ENCODE measurements at regions not wholly inside any gene's neighbourhood (a gene's known extent, or its start where the extent isn't known, plus 50 kb on each side); places are given as distances from the start of the nearest gene placed in this dataset.

- peaks cover 0 to 6% (median 0%) of the 10 kb centered on the region in 5 donors for H3K27me3 Mint-ChIP-seq
- H3K36me3 Mint-ChIP-seq, result no peaks in the 10 kb centered on the region
- H3K9me3 Mint-ChIP-seq, result no peaks in the 10 kb centered on the region
- Histone ChIP-seq H3K4me1 (ENCODE audit: control insufficient read depth in 2 of 2, insufficient read depth in 2 of 2, low read length in 2 of 2) (no peaks in the 10 kb centered on the region), H3K9me3 (ENCODE audit: control insufficient read depth in 2 of 3, low read length in 3 of 3) (no peaks in the 10 kb centered on the region), H3K4me3 (ENCODE audit: low read length) (no peak overlapping the region), H3K27ac (ENCODE audit: low read depth, low read length) (no peak overlapping the region), H3K27me3 (ENCODE audit: control insufficient read depth in 2 of 2, insufficient read depth in 2 of 2, low read length in 2 of 2) (no peaks in the 10 kb centered on the region), H3K36me3 (ENCODE audit: control insufficient read depth in 2 of 3, insufficient read depth in 3 of 3, low read length in 3 of 3) (no peaks in the 10 kb centered on the region)
- no peaks in the 10 kb centered on the region for H3K4me1 Mint-ChIP-seq
- ChIA-PET CTCF (interaction anchor here (0.6 to 0.8 kb wide), 3 partner anchors 202 to 522 kb away, joined by 3 to 4 read pairs (median 3); partner anchors contain the start of gene MYCN), POLR2A (no interaction called here)
- H3K4me3 Mint-ChIP-seq, result no peak overlapping the region
- DNase-seq (peak in 6 of 9 donors; percentile 16 to 70 (median 56)), ATAC-seq (peak; percentile 42)
- intact Hi-C loops (cut with micrococcal nuclease), result loop anchor here in 1 of 2 donors (2.0 kb wide), 1 partner anchor 202 kb away; the partner anchor contains the start of gene MYCN
- H3K27ac Mint-ChIP-seq, result no peak overlapping the region
Observed at GRCh38 chr2:16142383-16143361, 202.3 kb downstream of the MYCN start.

GRCh38 chr2:16141641-16141921 is 201.2 kb downstream of the MYCN start:
- no peak overlapping the region for H3K4me3 Mint-ChIP-seq

GRCh38 chr2:16140771-16141640 is 200.7 kb downstream of the MYCN start:
- intact Hi-C loops (cut with micrococcal nuclease), result no loop called here
- ChIA-PET CTCF (no interaction called here), POLR2A (interaction anchor here (0.5 kb wide), 1 partner anchor 31 kb away, joined by 3 read pairs; no protein-coding TSS in a partner anchor)
- peak; percentile 31 for ATAC-seq
- H3K27me3 ChIP-seq (ENCODE audit: control insufficient read depth in 2 of 2, insufficient read depth in 2 of 2, low read length in 2 of 2), result no peaks in the 10 kb centered on the region
- H3K27ac Mint-ChIP-seq, result no peak overlapping the region
- H3K27ac ChIP-seq (ENCODE audit: low read depth, low read length), result no peak overlapping the region
- H3K9me3 Mint-ChIP-seq, result peaks cover 0 to 5% (median 0%) of the 10 kb centered on the region in 11 donors
- H3K4me3 ChIP-seq (ENCODE audit: low read length), result no peak overlapping the region
- no peaks in the 10 kb centered on the region for H3K4me1 Mint-ChIP-seq
- H3K9me3 ChIP-seq (ENCODE audit: control insufficient read depth in 2 of 3, low read length in 3 of 3), result no peaks in the 10 kb centered on the region
- H3K4me1 ChIP-seq (ENCODE audit: control insufficient read depth in 2 of 2, insufficient read depth in 2 of 2, low read length in 2 of 2), result no peaks in the 10 kb centered on the region
- H3K36me3 ChIP-seq (ENCODE audit: control insufficient read depth in 2 of 3, insufficient read depth in 3 of 3, low read length in 3 of 3), result no peaks in the 10 kb centered on the region
- H3K36me3 Mint-ChIP-seq, result no peaks in the 10 kb centered on the region
- H3K27me3 Mint-ChIP-seq, result peaks cover 0 to 6% (median 0%) of the 10 kb centered on the region in 5 donors
- H3K4me3 Mint-ChIP-seq, result no peak overlapping the region
- DNase-seq, result no peak

More at GRCh38 chr2:16141641-16141921, 201.2 kb downstream of the MYCN start:
- intact Hi-C loops (cut with micrococcal nuclease), result no loop called here
- Histone ChIP-seq H3K4me3 (ENCODE audit: low read length) (no peak overlapping the region), H3K4me1 (ENCODE audit: control insufficient read depth in 2 of 2, insufficient read depth in 2 of 2, low read length in 2 of 2) (no peaks in the 10 kb centered on the region), H3K36me3 (ENCODE audit: control insufficient read depth in 2 of 3, insufficient read depth in 3 of 3, low read length in 3 of 3) (no peaks in the 10 kb centered on the region), H3K27me3 (ENCODE audit: control insufficient read depth in 2 of 2, insufficient read depth in 2 of 2, low read length in 2 of 2) (no peaks in the 10 kb centered on the region), H3K9me3 (ENCODE audit: control insufficient read depth in 2 of 3, low read length in 3 of 3) (no peaks in the 10 kb centered on the region), H3K27ac (ENCODE audit: low read depth, low read length) (no peak overlapping the region)
- Mint-ChIP-seq H3K27me3 (peaks cover 0 to 6% (median 0%) of the 10 kb centered on the region in 5 donors), H3K36me3 (no peaks in the 10 kb centered on the region), H3K9me3 (peaks cover 0 to 1% (median 0%) of the 10 kb centered on the region in 11 donors), H3K27ac (no peak overlapping the region), H3K4me1 (no peaks in the 10 kb centered on the region)
- DNase-seq (peak in 1 of 9 donors; percentile 9), ATAC-seq (no peak)
- POLR2A ChIA-PET, result no interaction called here
- CTCF ChIA-PET, result no interaction called here

- H3K9me3 Mint-ChIP-seq, result peaks cover 0 to 5% (median 0%) of the 10 kb centered on the region in 11 donors
- peaks cover 0 to 6% (median 0%) of the 10 kb centered on the region in 5 donors for H3K27me3 Mint-ChIP-seq
- Histone ChIP-seq H3K4me1 (ENCODE audit: control insufficient read depth in 2 of 2, insufficient read depth in 2 of 2, low read length in 2 of 2) (no peaks in the 10 kb centered on the region), H3K36me3 (ENCODE audit: control insufficient read depth in 2 of 3, insufficient read depth in 3 of 3, low read length in 3 of 3) (no peaks in the 10 kb centered on the region), H3K27me3 (ENCODE audit: control insufficient read depth in 2 of 2, insufficient read depth in 2 of 2, low read length in 2 of 2) (no peaks in the 10 kb centered on the region), H3K27ac (ENCODE audit: low read depth, low read length) (no peak overlapping the region), H3K4me3 (ENCODE audit: low read length) (no peak overlapping the region), H3K9me3 (ENCODE audit: control insufficient read depth in 2 of 3, low read length in 3 of 3) (no peaks in the 10 kb centered on the region)
- no peak overlapping the region for H3K4me3 Mint-ChIP-seq
- DNase-seq (peak in 2 of 9 donors; percentile 24 to 30), ATAC-seq (no peak)
- CTCF ChIA-PET, result no interaction called here
- no peak overlapping the region for H3K27ac Mint-ChIP-seq
- H3K36me3 Mint-ChIP-seq, result no peaks in the 10 kb centered on the region
- no peaks in the 10 kb centered on the region for H3K4me1 Mint-ChIP-seq
- intact Hi-C loops (cut with micrococcal nuclease), result no loop called here
- POLR2A ChIA-PET, result interaction anchor here (0.5 kb wide), 1 partner anchor 32 kb away, joined by 3 read pairs; no protein-coding TSS in a partner anchor
Observed at GRCh38 chr2:16139663-16140615, 199.6 kb downstream of the MYCN start.

- no peak for DNase-seq
- intact Hi-C loops (cut with micrococcal nuclease), result no loop called here
- no peak for ATAC-seq
- H3K4me3 Mint-ChIP-seq, result no peak overlapping the region
- H3K27me3 ChIP-seq (ENCODE audit: control insufficient read depth in 2 of 2, insufficient read depth in 2 of 2, low read length in 2 of 2), result no peaks in the 10 kb centered on the region
- H3K36me3 Mint-ChIP-seq, result no peaks in the 10 kb centered on the region
- H3K9me3 ChIP-seq (ENCODE audit: control insufficient read depth in 2 of 3, low read length in 3 of 3), result no peaks in the 10 kb centered on the region
- POLR2A ChIA-PET, result no interaction called here
- H3K27me3 Mint-ChIP-seq, result peaks cover 0 to 6% (median 0%) of the 10 kb centered on the region in 5 donors
- no peak overlapping the region for H3K27ac ChIP-seq (ENCODE audit: low read depth, low read length)
- H3K4me1 ChIP-seq (ENCODE audit: control insufficient read depth in 2 of 2, insufficient read depth in 2 of 2, low read length in 2 of 2), result no peaks in the 10 kb centered on the region
- no peaks in the 10 kb centered on the region for H3K4me1 Mint-ChIP-seq
- H3K4me3 ChIP-seq (ENCODE audit: low read length), result no peak overlapping the region
- peaks cover 0 to 5% (median 0%) of the 10 kb centered on the region in 11 donors for H3K9me3 Mint-ChIP-seq
- no peaks in the 10 kb centered on the region for H3K36me3 ChIP-seq (ENCODE audit: control insufficient read depth in 2 of 3, insufficient read depth in 3 of 3, low read length in 3 of 3)
- no peak overlapping the region for H3K27ac Mint-ChIP-seq
- CTCF ChIA-PET, result no interaction called here
Observed at GRCh38 chr2:16138811-16139662, 198.7 kb downstream of the MYCN start.

Measured in naive thymus-derived CD4-positive, alpha-beta T cell (primary cell).